Astrocyte (in vitro differentiated cells and primary cell): ENCODE measurements at regions not wholly inside any gene's neighbourhood (a gene's known extent, or its start where the extent isn't known, plus 50 kb on each side); places are given as distances from the start of the nearest gene placed in this dataset.

Experiments used
- CTCF ChIP-seq: IDR thresholded peaks from 2 replicates; pipeline ENCODE4 v1.5.1; 2011; ENCODE audit warnings: low read depth, mild to moderate bottlenecking, inconsistent platforms, low read length, moderate library complexity; ENCODE audit not compliant: insufficient read depth
- EZH2 ChIP-seq: IDR thresholded peaks from 2 replicates; pipeline ENCODE4 v1.6.1; 2012; ENCODE audit warnings: mild to moderate bottlenecking, low read length, inconsistent platforms; ENCODE audit not compliant: insufficient read depth

GRCh38 chr2:57204364-57204763, 842.2 kb upstream of the VRK2 start:
- TF ChIP-seq CTCF, result no peak
- TF ChIP-seq EZH2, result no peak
